Kidney (tissue), 13 donors: ENCODE measurements at regions not wholly inside any gene's neighbourhood (a gene's known extent, or its start where the extent isn't known, plus 50 kb on each side); places are given as distances from the start of the nearest gene placed in this dataset.

Experiments
- DNase-seq, 5 donors: peaks; one replicate each; pipeline ENCODE4 v3.0.0-alpha.2; 2013 to 2020
- FAIRE-seq: peaks from 2 replicates; lab custom pipeline; 2012; peaks lifted over from hg19 to GRCh38; lab: Jason Lieb, UNC
- H3K27ac ChIP-seq, 2 donors: one replicate each; pipeline ENCODE4 v1.7.0; 2013; ENCODE audit warnings: low read depth in 2 of 2, low read length in 2 of 2, inconsistent platforms in 1 of 2
- H3K27me3 ChIP-seq: one replicate; pipeline ENCODE4 v1.7.1; 2013; ENCODE audit warnings: low read length, inconsistent platforms; ENCODE audit not compliant: control insufficient read depth, insufficient read depth
- H3K36me3 ChIP-seq, 3 donors: one replicate each; pipeline versions ENCODE4 v1.7.0 to v1.7.1; 2013; ENCODE audit warnings: low read length in 3 of 3, control low read depth in 1 of 3, inconsistent platforms in 1 of 3; ENCODE audit not compliant: insufficient read depth in 3 of 3, control insufficient read depth in 2 of 3
- H3K4me1 ChIP-seq, 3 donors: one replicate each; pipeline versions ENCODE4 v1.7.0 to v1.7.1; 2013; ENCODE audit warnings: low read length in 3 of 3, inconsistent platforms in 1 of 3, low read depth in 1 of 3; ENCODE audit not compliant: control insufficient read depth in 2 of 3, insufficient read depth in 2 of 3
- H3K4me3 ChIP-seq, 3 donors: one replicate each; pipeline versions ENCODE4 v1.7.0 to v1.8.1; 2013; ENCODE audit warnings: low read length in 3 of 3, control low read depth in 1 of 3, inconsistent platforms in 1 of 3
- H3K9ac ChIP-seq, 3 donors: one replicate each; pipeline versions ENCODE4 v1.7.0 to v1.7.1; 2013; ENCODE audit warnings: low read length in 3 of 3, control low read depth in 1 of 3, inconsistent platforms in 1 of 3
- H3K9me3 ChIP-seq, 3 donors: one replicate each; pipeline versions ENCODE4 v1.7.0 to v1.7.1; 2013; ENCODE audit warnings: low read length in 3 of 3, control low read depth in 1 of 3, inconsistent platforms in 1 of 3; ENCODE audit not compliant: control insufficient read depth in 2 of 3, insufficient read depth in 1 of 3
- CTCF ChIP-seq: IDR thresholded peaks from 3 replicates; pipeline ENCODE4 v1.5.1; 2012; ENCODE audit warnings: mild to moderate bottlenecking, moderate library complexity, borderline replicate concordance; ENCODE audit not compliant: insufficient read depth; ENCODE audit errors: extremely low read depth
- intact Hi-C: fragments of 100-400 bp; cut with DNase I; formaldehyde crosslinking; loops from one replicate; pipeline ENCODE4 v1.11.1; 2022
- donor health status: control.
- donor health status: control.
- donor health status: control.
- donor health status: control.
- donor health status: control.
- donor health status: DM: yes; HTN: yes; CAD: no.
- donor health status: Normal renal cell carcinoma (clear cell type).

- H3K4me3 ChIP-seq, result no peak overlapping the region
- no peak for TF ChIP-seq CTCF
- intact Hi-C loops, result no loop called here
- H3K9me3 ChIP-seq, result no peaks in the 10 kb centered on the region
- no peaks in the 10 kb centered on the region for H3K27me3 ChIP-seq
- FAIRE-seq, result no peak
- no peak overlapping the region for H3K27ac ChIP-seq
- H3K9ac ChIP-seq, result no peak overlapping the region
- no peaks in the 10 kb centered on the region for H3K4me1 ChIP-seq
- H3K36me3 ChIP-seq, result no peaks in the 10 kb centered on the region
- no peak for DNase-seq
These were observed 548.9 kb downstream of the PYDC2 start for GRCh38 chr3:192009903-192010302.

- intact Hi-C loops, result no loop called here
These were observed 549.5 kb downstream of the PYDC2 start for GRCh38 chr3:192010490-192010889.

GRCh38 chr3:192011137-192011536 lies 550.2 kb downstream of the PYDC2 start:
- intact Hi-C loops, result no loop called here
- Histone ChIP-seq H3K36me3 (no peaks in the 10 kb centered on the region), H3K4me3 (no peak overlapping the region), H3K27ac (no peak overlapping the region), H3K4me1 (no peaks in the 10 kb centered on the region), H3K9me3 (no peaks in the 10 kb centered on the region), H3K9ac (no peak overlapping the region), H3K27me3 (no peaks in the 10 kb centered on the region)
- DNase-seq (no peak), FAIRE-seq (no peak)
- TF ChIP-seq CTCF, result no peak

More at GRCh38 chr3:192010490-192010889, 549.5 kb downstream of the PYDC2 start:
- DNase-seq (no peak), FAIRE-seq (no peak)
- no peaks in the 10 kb centered on the region for H3K36me3 ChIP-seq
- no peaks in the 10 kb centered on the region for H3K27me3 ChIP-seq
- H3K4me1 ChIP-seq, result no peaks in the 10 kb centered on the region
- no peak overlapping the region for H3K27ac ChIP-seq
- no peak overlapping the region for H3K4me3 ChIP-seq
- no peak for TF ChIP-seq CTCF
- no peaks in the 10 kb centered on the region for H3K9me3 ChIP-seq
- no peak overlapping the region for H3K9ac ChIP-seq

- TF ChIP-seq CTCF, result no peak
- no peak for DNase-seq
- Histone ChIP-seq H3K36me3 (no peaks in the 10 kb centered on the region), H3K4me3 (no peak overlapping the region), H3K9me3 (no peaks in the 10 kb centered on the region), H3K4me1 (no peaks in the 10 kb centered on the region), H3K27ac (no peak overlapping the region), H3K27me3 (no peaks in the 10 kb centered on the region), H3K9ac (no peak overlapping the region)
- intact Hi-C loops, result no loop called here
- no peak for FAIRE-seq
These were observed 552.1 kb downstream of the PYDC2 start for GRCh38 chr3:192013110-192013509.
